B cell (primary cell): ENCODE measurements at regions not wholly inside any gene's neighbourhood (a gene's known extent, or its start where the extent isn't known, plus 50 kb on each side); places are given as distances from the start of the nearest gene placed in this dataset.

Experiments
- ATAC-seq: fragments of 200-7000 bp; cut with Tn5 transposase; one replicate; pipeline ENCODE4 v1.10.0; 2021; ENCODE audit warnings: low read depth, mild to moderate bottlenecking, moderate number of reproducible peaks, moderate library complexity
- CTCF ChIA-PET: fragments of 350-600 bp; sonication (Branson Sonifier 250); formaldehyde crosslinking; loops from one replicate; lab custom pipeline; 2021; ENCODE audit warnings: antibody characterized with exemption, inconsistent platforms; lab: Charles Lee
- POLR2A ChIA-PET: fragments of 350-600 bp; sonication (Branson Sonifier 250); formaldehyde crosslinking; loops from one replicate; lab custom pipeline; 2021; ENCODE audit warnings: antibody characterized with exemption; lab: Charles Lee
- DNase-seq: peaks from one replicate; pipeline ENCODE4 v3.0.0; 2013
- H2AFZ ChIP-seq: 2 replicates; pipeline ENCODE4 v1.6.1; 2012; ENCODE audit warnings: mild to moderate bottlenecking, low read depth, low read length; ENCODE audit not compliant: insufficient read depth, poor library complexity, severe bottlenecking
- H3K27ac ChIP-seq, 2 donors: 1 replicate in 1 of 2; 2 replicates in 1 of 2; pipeline ENCODE4 v1.5.1; 2012 to 2013; ENCODE audit warnings: low read length in 2 of 2, mild to moderate bottlenecking in 2 of 2, moderate library complexity in 1 of 2
- H3K27me3 ChIP-seq, 4 experiments: fragments of 200-600 bp in 1 of 4; sonication (generic) in 1 of 4; replicated peaks in 1 of 4; 1 replicate in 2 of 4; 2 replicates in 2 of 4; pipeline versions ENCODE4 v1.6.1 to v1.7.0; 2013 to 2016; ENCODE audit warnings: low read length in 3 of 4, mild to moderate bottlenecking in 2 of 4, mixed read lengths in 1 of 4, moderate library complexity in 1 of 4; ENCODE audit not compliant: insufficient read depth in 4 of 4, control insufficient read depth in 3 of 4; ENCODE audit errors: control extremely low read depth in 1 of 4
- H3K36me3 ChIP-seq, 2 experiments: replicated peaks in 1 of 2; 1 replicate in 1 of 2; 2 replicates in 1 of 2; pipeline versions ENCODE4 v1.6.1 to v1.7.1; 2013; ENCODE audit warnings: low read length in 1 of 2; ENCODE audit not compliant: insufficient read depth in 2 of 2, control insufficient read depth in 1 of 2; ENCODE audit errors: control extremely low read depth in 1 of 2, extremely low read depth in 1 of 2
- H3K4me1 ChIP-seq, 2 donors: fragments of 200-600 bp in 1 of 2; sonication (generic) in 1 of 2; 1 replicate in 1 of 2; 2 replicates in 1 of 2; pipeline versions ENCODE4 v1.5.1 to v1.6.1; 2013 to 2017; ENCODE audit warnings: low read length in 2 of 2; ENCODE audit not compliant: control insufficient read depth in 2 of 2, insufficient read depth in 2 of 2
- H3K4me2 ChIP-seq: replicated peaks from 2 replicates; pipeline ENCODE3; 2012; ENCODE audit warnings: mild to moderate bottlenecking, low read depth, low read length; ENCODE audit not compliant: poor library complexity, severe bottlenecking
- H3K4me3 ChIP-seq, 5 experiments: fragments of 200-600 bp in 1 of 5; sonication (generic) in 1 of 5; 1 replicate in 3 of 5; 2 replicates in 2 of 5; pipeline versions ENCODE4 v1.5.1 to v1.7.0; 2011 to 2016; ENCODE audit warnings: low read length in 4 of 5, mild to moderate bottlenecking in 4 of 5, low read depth in 2 of 5, control low read depth in 1 of 5, moderate library complexity in 1 of 5; ENCODE audit not compliant: insufficient read depth in 1 of 5; ENCODE audit errors: control extremely low read depth in 1 of 5, extremely low read depth in 1 of 5
- H3K79me2 ChIP-seq: fragments of 200-600 bp; sonication (generic); one replicate; pipeline ENCODE4 v1.6.0; 2016; ENCODE audit warnings: low read length; ENCODE audit not compliant: control insufficient read depth, insufficient read depth
- H3K9ac ChIP-seq: fragments of 200-600 bp; sonication (generic); 2 replicates; pipeline ENCODE4 v1.6.1; 2017; ENCODE audit warnings: mild to moderate bottlenecking, low read length, moderate library complexity
- H3K9me3 ChIP-seq, 3 donors: one replicate each; pipeline versions ENCODE4 v1.6.1 to v1.7.1; 2013; ENCODE audit warnings: low read length in 2 of 3; ENCODE audit not compliant: control insufficient read depth in 2 of 3, insufficient read depth in 1 of 3; ENCODE audit errors: control extremely low read depth in 1 of 3
- H4K20me1 ChIP-seq: 2 replicates; pipeline ENCODE4 v1.6.0; 2012; ENCODE audit warnings: mild to moderate bottlenecking, low read length; ENCODE audit not compliant: insufficient read depth, control insufficient read depth, poor library complexity, severe bottlenecking
- H3K27ac Mint-ChIP-seq: one replicate; pipeline ENCODE4 v1.8.0; 2021; ENCODE audit warnings: mixed read lengths
- H3K27me3 Mint-ChIP-seq: one replicate; pipeline ENCODE4 v1.8.0; 2021; ENCODE audit warnings: mixed read lengths
- H3K4me1 Mint-ChIP-seq: one replicate; pipeline ENCODE4 v1.8.0; 2021; ENCODE audit warnings: mixed read lengths
- H3K4me3 Mint-ChIP-seq: one replicate; pipeline ENCODE4 v1.8.0; 2021; ENCODE audit warnings: mixed read lengths
- H3K9me3 Mint-ChIP-seq: one replicate; pipeline ENCODE4 v1.8.0; 2022; ENCODE audit warnings: mixed read lengths; ENCODE audit not compliant: insufficient read depth
- EZH2 ChIP-seq: IDR thresholded peaks from 2 replicates; pipeline ENCODE4 v1.6.1; 2012; ENCODE audit warnings: borderline replicate concordance, low read depth, mild to moderate bottlenecking, moderate library complexity, low read length; ENCODE audit not compliant: insufficient read depth, poor library complexity, severe bottlenecking
- WGBS: methylation state at CpG from one replicate; pipeline ENCODE4 v1.1.5; 2013; ENCODE audit warnings: missing lambda C conversion rate; ENCODE audit not compliant: insufficient coverage; 5-methylcytosine and 5-hydroxymethylcytosine counted together
- intact Hi-C: fragments of 100-400 bp; cut with micrococcal nuclease; formaldehyde crosslinking; loops from one replicate; pipeline ENCODE4 v1.10.0; 2022
- TF ChIP-seq, protein P1 (sequence below): fragments of 200-600 bp; IDR thresholded peaks from one replicate; pipeline ENCODE4 v1.8.0; 2022; ENCODE audit warnings: antibody characterized with exemption, mild to moderate bottlenecking

DNA sequence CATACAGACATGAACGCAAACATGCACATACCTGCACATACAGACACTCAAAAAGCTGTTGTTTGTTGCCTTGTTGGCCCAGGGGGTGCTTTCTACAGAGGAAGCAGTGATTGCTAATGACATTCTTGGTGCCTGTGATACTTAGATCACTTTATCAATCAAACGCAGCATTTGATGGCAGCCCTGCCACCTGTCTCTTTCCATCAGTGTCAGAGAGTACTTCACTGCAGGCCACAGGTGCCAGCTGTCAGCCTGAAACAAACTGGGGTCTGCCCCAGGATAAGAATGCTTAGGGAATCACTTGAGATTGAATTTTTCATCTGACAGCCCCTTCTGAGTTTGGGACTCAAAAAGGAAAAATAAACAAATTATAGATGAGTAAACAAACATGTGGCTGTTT lies 388.9 kb upstream of the SGCD start:
- no peak overlapping the region for H3K9ac ChIP-seq
- no peaks in the 10 kb centered on the region for H3K9me3 Mint-ChIP-seq
- no peaks in the 10 kb centered on the region for H3K4me1 ChIP-seq
- H3K79me2 ChIP-seq, result no peaks in the 10 kb centered on the region
- H3K27me3 ChIP-seq, result no peaks in the 10 kb centered on the region
- TF ChIP-seq, protein P1, sequence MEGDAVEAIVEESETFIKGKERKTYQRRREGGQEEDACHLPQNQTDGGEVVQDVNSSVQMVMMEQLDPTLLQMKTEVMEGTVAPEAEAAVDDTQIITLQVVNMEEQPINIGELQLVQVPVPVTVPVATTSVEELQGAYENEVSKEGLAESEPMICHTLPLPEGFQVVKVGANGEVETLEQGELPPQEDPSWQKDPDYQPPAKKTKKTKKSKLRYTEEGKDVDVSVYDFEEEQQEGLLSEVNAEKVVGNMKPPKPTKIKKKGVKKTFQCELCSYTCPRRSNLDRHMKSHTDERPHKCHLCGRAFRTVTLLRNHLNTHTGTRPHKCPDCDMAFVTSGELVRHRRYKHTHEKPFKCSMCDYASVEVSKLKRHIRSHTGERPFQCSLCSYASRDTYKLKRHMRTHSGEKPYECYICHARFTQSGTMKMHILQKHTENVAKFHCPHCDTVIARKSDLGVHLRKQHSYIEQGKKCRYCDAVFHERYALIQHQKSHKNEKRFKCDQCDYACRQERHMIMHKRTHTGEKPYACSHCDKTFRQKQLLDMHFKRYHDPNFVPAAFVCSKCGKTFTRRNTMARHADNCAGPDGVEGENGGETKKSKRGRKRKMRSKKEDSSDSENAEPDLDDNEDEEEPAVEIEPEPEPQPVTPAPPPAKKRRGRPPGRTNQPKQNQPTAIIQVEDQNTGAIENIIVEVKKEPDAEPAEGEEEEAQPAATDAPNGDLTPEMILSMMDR, result no peak
- no peak for TF ChIP-seq EZH2
- ATAC-seq, result no peak
- no peak overlapping the region for H3K27ac ChIP-seq
- WGBS, result 100% methylated on average over 1 of the region's 2 CpGs
- H3K9me3 ChIP-seq, result peaks cover 0 to 6% (median 0%) of the 10 kb centered on the region in 3 donors
- no peak for DNase-seq
- intact Hi-C loops, result no loop called here
- no peak overlapping the region for H3K4me3 ChIP-seq
- H3K27me3 Mint-ChIP-seq, result peaks cover 5% of the 10 kb centered on the region
- POLR2A ChIA-PET, result no interaction called here
- no peak overlapping the region for H3K4me2 ChIP-seq
- no peak overlapping the region for H3K4me3 Mint-ChIP-seq
- H3K36me3 ChIP-seq, result no peaks in the 10 kb centered on the region
- H3K4me1 Mint-ChIP-seq, result no peaks in the 10 kb centered on the region
- H4K20me1 ChIP-seq, result no peaks in the 10 kb centered on the region
- H3K27ac Mint-ChIP-seq, result no peak overlapping the region
- H2AFZ ChIP-seq, result no peak overlapping the region
- CTCF ChIA-PET, result no interaction called here

DNA sequence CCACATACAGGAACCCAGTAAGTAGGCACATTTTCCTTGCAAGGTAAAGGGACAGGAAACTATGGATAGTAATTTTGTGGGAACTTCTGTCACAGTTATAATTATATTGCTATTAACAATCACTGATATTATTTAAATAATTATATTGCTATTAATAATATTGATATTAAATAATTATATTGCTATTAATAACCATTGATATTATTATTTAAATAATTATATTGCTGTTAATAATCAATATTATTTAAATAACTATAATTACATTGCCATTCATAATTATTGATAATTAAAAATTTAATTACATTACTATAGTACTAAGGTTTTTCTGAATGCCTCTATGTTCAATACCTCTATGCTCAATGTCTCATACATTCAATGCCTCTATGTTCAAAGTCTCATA lies 385.6 kb upstream of the SGCD start:
- POLR2A ChIA-PET, result no interaction called here
- intact Hi-C loops, result loop anchor here (10.0 kb wide), 2 partner anchors 993 to 1193 kb away; no protein-coding TSS in a partner anchor

More for the DNA sequence above, 385.6 kb upstream of the SGCD start:
- no peak overlapping the region for H3K4me2 ChIP-seq
- Mint-ChIP-seq H3K4me3 (no peak overlapping the region), H3K9me3 (no peaks in the 10 kb centered on the region), H3K27me3 (peaks cover 9% of the 10 kb centered on the region), H3K27ac (no peak overlapping the region), H3K4me1 (peaks cover 5% of the 10 kb centered on the region)
- CTCF ChIA-PET, result no interaction called here
- no peaks in the 10 kb centered on the region for H3K36me3 ChIP-seq
- DNase-seq (no peak), ATAC-seq (no peak)
- TF ChIP-seq, protein P1, result no peak
- no peak for TF ChIP-seq EZH2
- H3K4me3 ChIP-seq, result no peak overlapping the region
- H3K9me3 ChIP-seq, result peaks cover 0 to under 1% (median 0%) of the 10 kb centered on the region in 3 donors
- no peak overlapping the region for H3K27ac ChIP-seq
- H3K4me1 ChIP-seq, result no peaks in the 10 kb centered on the region
- no peaks in the 10 kb centered on the region for H3K79me2 ChIP-seq
- no peaks in the 10 kb centered on the region for H4K20me1 ChIP-seq
- H2AFZ ChIP-seq, result no peak overlapping the region
- no peaks in the 10 kb centered on the region for H3K27me3 ChIP-seq
- H3K9ac ChIP-seq, result no peak overlapping the region
